Breast epithelium (tissue), 4 donors: ENCODE measurements at regions not wholly inside any gene's neighbourhood (a gene's known extent, or its start where the extent isn't known, plus 50 kb on each side); places are given as distances from the start of the nearest gene placed in this dataset.
"Not testable (repeated sequence)": the region's sequence is repeated elsewhere in the genome, so short reads cannot be mapped to it uniquely, and the experiment has no call there.

Experiments used
- DNase-seq, 2 donors: peaks; one replicate each; pipeline ENCODE4 v3.0.0-alpha.2; 2019; ENCODE audit warnings: low spot score in 2 of 2
- H3K27ac ChIP-seq, 2 donors: fragments of 200-600 bp; sonication (generic) in 1 of 2; one replicate each; pipeline ENCODE4 v1.5.1; 2016 to 2019; ENCODE audit warnings: mild to moderate bottlenecking in 1 of 2
- H3K27me3 ChIP-seq, 2 donors: fragments of 200-600 bp; sonication (generic) in 1 of 2; one replicate each; pipeline versions ENCODE4 v1.5.1 to v1.6.0; 2017 to 2019; ENCODE audit warnings: control low read depth in 1 of 2, mild to moderate bottlenecking in 1 of 2
- H3K36me3 ChIP-seq: fragments of 200-600 bp; one replicate; pipeline ENCODE4 v1.5.1; 2019
- H3K4me1 ChIP-seq, 2 donors: fragments of 200-600 bp; sonication (generic); one replicate each; pipeline ENCODE4 v1.5.1; 2016 to 2019; ENCODE audit warnings: control low read depth in 1 of 2
- H3K4me3 ChIP-seq, 3 donors: fragments of 200-600 bp; sonication (generic); 1 replicate in 2 of 3; 2 replicates in 1 of 3; pipeline ENCODE4 v1.5.1; 2016 to 2019; ENCODE audit warnings: mild to moderate bottlenecking in 3 of 3, moderate library complexity in 2 of 3
- H3K9me3 ChIP-seq, 2 donors: fragments of 200-600 bp; sonication (generic) in 1 of 2; one replicate each; pipeline ENCODE4 v1.5.1; 2016 to 2019; ENCODE audit warnings: control low read depth in 1 of 2
- CTCF ChIP-seq, 3 donors: fragments of 450-650 bp; IDR thresholded peaks; one replicate each; pipeline ENCODE4 v1.5.1; 2016 to 2017; ENCODE audit warnings: antibody characterized with exemption in 3 of 3, mild to moderate bottlenecking in 3 of 3, moderate library complexity in 3 of 3
- POLR2A ChIP-seq: fragments of 450-650 bp; IDR thresholded peaks from one replicate; pipeline ENCODE4 v1.6.1; 2016; ENCODE audit warnings: antibody characterized with exemption, mild to moderate bottlenecking, moderate library complexity
- POLR2AphosphoS5 ChIP-seq, 3 donors: sonication (generic); formaldehyde crosslinking; IDR thresholded peaks; one replicate each; pipeline ENCODE4 v1.6.1; 2017; ENCODE audit warnings: antibody characterized with exemption in 3 of 3
- intact Hi-C: fragments of 100-400 bp; cut with DNase I; formaldehyde crosslinking; loops from one replicate; pipeline ENCODE4 v1.15.1; 2023; ENCODE audit warnings: low total_unique reads

- intact Hi-C loops = no loop called here
- H3K27me3 ChIP-seq = no peaks in the 10 kb centered on the region
- H3K27ac ChIP-seq = no peak overlapping the region
- TF ChIP-seq POLR2A (no peak), CTCF (IDR thresholded peaks at IDR 0.05) (no peak), POLR2AphosphoS5 (IDR thresholded peaks at IDR 0.05) (no peak)
- no peak overlapping the region for H3K4me3 ChIP-seq
- H3K4me1 ChIP-seq = no peaks in the 10 kb centered on the region
- H3K36me3 ChIP-seq = no peaks in the 10 kb centered on the region
- no peak for DNase-seq
- H3K9me3 ChIP-seq = no peaks in the 10 kb centered on the region
Observed at GRCh38 chr3:18190646-18191045, 234.5 kb downstream of the SATB1 start.

DNA sequence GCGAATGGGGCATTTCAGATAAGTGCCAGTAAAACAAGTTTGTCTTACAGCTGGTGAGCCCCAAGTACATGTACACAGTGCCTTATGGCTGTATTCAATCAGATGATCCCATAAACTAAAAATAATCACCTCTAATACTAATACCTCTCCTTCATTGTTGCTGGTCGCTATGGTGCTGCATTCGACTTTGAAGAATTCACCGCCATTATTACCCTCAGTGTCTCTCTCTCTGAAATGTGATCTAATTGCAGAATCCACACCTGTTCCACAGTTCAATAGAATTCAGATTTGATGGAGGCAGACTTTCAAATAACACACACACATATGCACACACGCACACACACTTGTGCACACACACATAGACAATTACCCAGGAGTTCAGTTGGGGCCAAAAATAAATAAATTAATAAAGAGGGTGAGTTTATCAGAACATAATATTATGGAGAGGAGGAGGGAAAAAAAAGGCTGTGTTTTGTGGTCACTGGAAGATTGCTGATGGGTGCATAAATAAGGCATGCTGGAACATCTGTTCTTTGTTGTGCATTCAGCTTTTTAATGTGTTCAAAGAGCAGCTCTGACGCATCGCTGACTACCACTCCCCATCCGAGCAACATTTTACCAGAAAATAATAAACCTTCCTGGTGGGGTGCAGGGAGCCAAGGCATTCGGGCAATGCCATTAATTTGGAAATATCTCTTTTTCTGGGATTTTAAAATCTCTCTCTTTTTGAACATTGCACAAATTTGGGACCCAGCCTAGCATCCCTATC, 235.7 kb downstream of the SATB1 start:
- TF ChIP-seq POLR2A (no peak), POLR2AphosphoS5 (IDR thresholded peaks at IDR 0.05) (no peak), CTCF (IDR thresholded peaks at IDR 0.05) (no peak)
- intact Hi-C loops = no loop called here
- no peak overlapping the region for H3K27ac ChIP-seq

DNA sequence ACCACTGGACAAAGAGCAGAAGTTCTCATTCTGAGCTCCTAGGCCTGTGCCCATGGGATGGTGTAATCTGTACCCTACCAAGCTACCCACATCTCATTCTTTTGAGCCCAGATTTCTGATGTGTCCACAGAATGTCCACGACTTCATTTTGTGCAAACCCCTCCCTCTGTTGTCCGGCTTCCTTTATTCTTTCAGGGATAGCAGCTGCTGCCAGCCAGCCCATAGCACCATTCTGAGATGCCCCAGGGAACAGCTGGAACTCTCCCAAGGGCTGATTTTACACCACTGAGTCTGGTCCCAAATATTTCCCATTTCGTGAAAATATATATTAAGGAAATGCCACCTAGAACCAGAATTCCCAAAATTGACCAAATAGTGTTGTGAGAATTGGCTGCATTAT, 236.6 kb downstream of the SATB1 start:
- Histone ChIP-seq H3K27ac (no peak overlapping the region), H3K36me3 (no peaks in the 10 kb centered on the region), H3K27me3 (no peaks in the 10 kb centered on the region), H3K4me1 (no peaks in the 10 kb centered on the region), H3K9me3 (no peaks in the 10 kb centered on the region), H3K4me3 (no peak overlapping the region)
- TF ChIP-seq POLR2A = no peak
- no peak for TF ChIP-seq POLR2AphosphoS5 (IDR thresholded peaks at IDR 0.05)
- no peak for TF ChIP-seq CTCF (IDR thresholded peaks at IDR 0.05)
- no peak for DNase-seq
- intact Hi-C loops = no loop called here

More for the DNA sequence above, 235.7 kb downstream of the SATB1 start:
- Histone ChIP-seq H3K27me3 (no peaks in the 10 kb centered on the region), H3K4me1 (no peaks in the 10 kb centered on the region), H3K9me3 (no peaks in the 10 kb centered on the region), H3K36me3 (no peaks in the 10 kb centered on the region), H3K4me3 (no peak overlapping the region)
- DNase-seq = no peak

GRCh38 chr3:18185624-18186023, 239.5 kb downstream of the SATB1 start:
- H3K4me1 ChIP-seq = no peaks in the 10 kb centered on the region
- H3K36me3 ChIP-seq = no peaks in the 10 kb centered on the region
- no peak for DNase-seq
- no peak overlapping the region for H3K27ac ChIP-seq
- H3K9me3 ChIP-seq = no peaks in the 10 kb centered on the region
- no peaks in the 10 kb centered on the region for H3K27me3 ChIP-seq
- H3K4me3 ChIP-seq = no peak overlapping the region
- TF ChIP-seq POLR2AphosphoS5 (IDR thresholded peaks at IDR 0.05) (no peak), POLR2A (no peak), CTCF (IDR thresholded peaks at IDR 0.05) (no peak)
- intact Hi-C loops = no loop called here

DNA sequence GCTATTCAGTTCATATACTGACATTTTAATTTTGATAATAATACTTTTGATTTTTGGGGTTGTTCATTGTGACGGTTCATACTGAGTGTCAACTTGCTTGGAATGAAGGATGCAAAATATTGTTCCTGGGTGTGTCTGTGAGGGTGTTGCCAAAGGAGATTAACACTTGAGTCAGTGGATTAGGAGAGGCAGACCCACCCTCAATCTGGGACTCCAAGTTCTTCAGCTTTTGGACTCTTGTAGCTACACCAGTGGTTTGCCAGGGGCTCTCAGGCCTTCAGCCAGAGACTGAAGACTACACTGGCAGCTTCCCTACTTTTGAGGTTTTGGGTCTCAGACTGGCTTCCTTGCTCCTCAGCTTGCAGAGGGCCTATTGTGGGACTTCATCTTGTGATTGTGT, 242.2 kb downstream of the SATB1 start:
- H3K4me1 ChIP-seq, H3K27me3 ChIP-seq, H3K4me3 ChIP-seq, DNase-seq, H3K27ac ChIP-seq, H3K36me3 ChIP-seq, intact Hi-C loops, H3K9me3 ChIP-seq: not testable (repeated sequence)
